ENCODE measurements at regions not wholly inside any gene's neighbourhood (a gene's known extent, or its start where the extent isn't known, plus 50 kb on each side); places are given as distances from the start of the nearest gene placed in this dataset.
A peak's percentile ranks its signal among the peaks of the same experiment; 100 is the strongest.

GRCh38 chr4:96093563-96093962 lies 253.7 kb downstream of the PDHA2 start:
- DNase-seq (ENCODE audit: low read depth), result no peak
- TF ChIP-seq CTCF (IDR thresholded peaks at IDR 0.05; ENCODE audit: insufficient read depth, low read depth, low read length, missing control alignments), result no peak

GRCh38 chr4:96094183-96094582 lies 254.3 kb downstream of the PDHA2 start:
- TF ChIP-seq CTCF (IDR thresholded peaks at IDR 0.05; ENCODE audit: insufficient read depth, low read depth, low read length, missing control alignments), result no peak
- no peak for DNase-seq (ENCODE audit: low read depth)
- H3K4me3 ChIP-seq (ENCODE audit: low read length), result no peak overlapping the region

More at GRCh38 chr4:96093563-96093962, 253.7 kb downstream of the PDHA2 start:
- H3K4me3 ChIP-seq (ENCODE audit: low read length), result no peak overlapping the region

- DNase-seq (ENCODE audit: low read depth), result peak; percentile 79
- TF ChIP-seq CTCF (IDR thresholded peaks at IDR 0.05; ENCODE audit: insufficient read depth, low read depth, low read length, missing control alignments), result no peak
- H3K4me3 ChIP-seq (ENCODE audit: low read length), result peak overlapping the region; percentile 4
Observed at GRCh38 chr4:96097040-96097607, 257.2 kb downstream of the PDHA2 start.

- TF ChIP-seq CTCF (IDR thresholded peaks at IDR 0.05; ENCODE audit: insufficient read depth, low read depth, low read length, missing control alignments), result no peak
- H3K4me3 ChIP-seq (ENCODE audit: low read length), result no peak overlapping the region
- DNase-seq (ENCODE audit: low read depth), result peak; percentile 16
Observed at GRCh38 chr4:96097693-96098092, 257.8 kb downstream of the PDHA2 start.

- no peak overlapping the region for H3K4me3 ChIP-seq (ENCODE audit: low read length)
Observed at GRCh38 chr4:96099031-96099430, 259.1 kb downstream of the PDHA2 start.

GRCh38 chr4:96102541-96103026 lies 262.7 kb downstream of the PDHA2 start:
- TF ChIP-seq CTCF (IDR thresholded peaks at IDR 0.05; ENCODE audit: insufficient read depth, low read depth, low read length, missing control alignments), result no peak
- no peak overlapping the region for H3K4me3 ChIP-seq (ENCODE audit: low read length)
- DNase-seq (ENCODE audit: low read depth), result peak; percentile 73

More at GRCh38 chr4:96099031-96099430, 259.1 kb downstream of the PDHA2 start:
- DNase-seq (ENCODE audit: low read depth), result no peak
- TF ChIP-seq CTCF (IDR thresholded peaks at IDR 0.05; ENCODE audit: insufficient read depth, low read depth, low read length, missing control alignments), result no peak

GRCh38 chr4:96103086-96103485 lies 263.2 kb downstream of the PDHA2 start:
- TF ChIP-seq CTCF (IDR thresholded peaks at IDR 0.05; ENCODE audit: insufficient read depth, low read depth, low read length, missing control alignments), result no peak
- no peak for DNase-seq (ENCODE audit: low read depth)
- no peak overlapping the region for H3K4me3 ChIP-seq (ENCODE audit: low read length)

Measured in epithelial cell of esophagus (primary cell).